ENCODE measurements at regions not wholly inside any gene's neighbourhood (a gene's known extent, or its start where the extent isn't known, plus 50 kb on each side); places are given as distances from the start of the nearest gene placed in this dataset.

- Histone ChIP-seq H3K36me3 (no peaks in the 10 kb centered on the region), H3K4me1 (peaks cover 0 to 18% (median 0%) of the 10 kb centered on the region in 4 donors), H3K9me3 (no peaks in the 10 kb centered on the region), H3K27ac (no peak overlapping the region), H3K27me3 (no peaks in the 10 kb centered on the region), H3K4me3 (no peak overlapping the region)
- no peak for DNase-seq (ENCODE audit: low spot score in 2 of 2)
- no peak for TF ChIP-seq CTCF (IDR thresholded peaks at IDR 0.05)
- TF ChIP-seq EP300 (IDR thresholded peaks at IDR 0.05) = no peak
- TF ChIP-seq POLR2A (IDR thresholded peaks at IDR 0.05) = no peak
Observed at GRCh38 chr3:31364711-31365110, 168.0 kb upstream of the STT3B start.

- WGBS, 2 donors = 95 to 98% methylated on average over 2 of the region's 2 CpGs
- Histone ChIP-seq H3K27me3 (no peaks in the 10 kb centered on the region), H3K36me3 (no peaks in the 10 kb centered on the region), H3K4me3 (no peak overlapping the region), H3K9me3 (no peaks in the 10 kb centered on the region), H3K4me1 (peaks cover 0 to 26% (median 0%) of the 10 kb centered on the region in 4 donors), H3K27ac (no peak overlapping the region)
- TF ChIP-seq POLR2A (IDR thresholded peaks at IDR 0.05) (no peak), EP300 (IDR thresholded peaks at IDR 0.05) (no peak), CTCF (IDR thresholded peaks at IDR 0.05) (no peak)
- no peak for DNase-seq (ENCODE audit: low spot score in 2 of 2)
Observed at GRCh38 chr3:31367518-31367917, 165.2 kb upstream of the STT3B start.

- Histone ChIP-seq H3K27ac (no peak overlapping the region), H3K4me1 (peaks cover 0 to 26% (median 0%) of the 10 kb centered on the region in 4 donors), H3K4me3 (no peak overlapping the region), H3K9me3 (no peaks in the 10 kb centered on the region), H3K36me3 (no peaks in the 10 kb centered on the region), H3K27me3 (no peaks in the 10 kb centered on the region)
- no peak for DNase-seq (ENCODE audit: low spot score in 2 of 2)
- no peak for TF ChIP-seq CTCF (IDR thresholded peaks at IDR 0.05)
- TF ChIP-seq EP300 (IDR thresholded peaks at IDR 0.05) = no peak
- TF ChIP-seq POLR2A (IDR thresholded peaks at IDR 0.05) = no peak
- 55 to 69% methylated on average over 2 of the region's 2 CpGs for WGBS, 2 donors
Observed at GRCh38 chr3:31369637-31370379, 162.9 kb upstream of the STT3B start.

- Histone ChIP-seq H3K36me3 (no peaks in the 10 kb centered on the region), H3K4me3 (no peak overlapping the region), H3K4me1 (peaks cover 0 to 26% (median 0%) of the 10 kb centered on the region in 4 donors), H3K27me3 (no peaks in the 10 kb centered on the region), H3K9me3 (no peaks in the 10 kb centered on the region), H3K27ac (no peak overlapping the region)
- TF ChIP-seq EP300 (IDR thresholded peaks at IDR 0.05) = no peak
- TF ChIP-seq POLR2A (IDR thresholded peaks at IDR 0.05) = no peak
- TF ChIP-seq CTCF (IDR thresholded peaks at IDR 0.05) = no peak
- no peak for DNase-seq (ENCODE audit: low spot score in 2 of 2)
Observed at GRCh38 chr3:31370380-31370666, 162.4 kb upstream of the STT3B start.

GRCh38 chr3:31370681-31371080 is 162.0 kb upstream of the STT3B start:
- Histone ChIP-seq H3K36me3 (no peaks in the 10 kb centered on the region), H3K4me1 (peaks cover 0 to 26% (median 0%) of the 10 kb centered on the region in 4 donors), H3K9me3 (no peaks in the 10 kb centered on the region), H3K27me3 (no peaks in the 10 kb centered on the region), H3K27ac (no peak overlapping the region), H3K4me3 (no peak overlapping the region)
- DNase-seq (ENCODE audit: low spot score in 2 of 2) = no peak
- 68 to 77% methylated on average over 2 of the region's 2 CpGs for WGBS, 2 donors
- TF ChIP-seq POLR2A (IDR thresholded peaks at IDR 0.05) = no peak
- TF ChIP-seq EP300 (IDR thresholded peaks at IDR 0.05) = no peak
- TF ChIP-seq CTCF (IDR thresholded peaks at IDR 0.05) = no peak
